H1 (cell line): ENCODE measurements at regions not wholly inside any gene's neighbourhood (a gene's known extent, or its start where the extent isn't known, plus 50 kb on each side); places are given as distances from the start of the nearest gene placed in this dataset.

Source experiments
- CTCF ChIA-PET: fragments of 300-600 bp; sonication (Branson Sonifier 250); formaldehyde crosslinking; loops from one replicate; lab custom pipeline; 2021; ENCODE audit not compliant: partially characterized antibody; lab: Charles Lee
- POLR2A ChIA-PET: fragments of 300-600 bp; sonication (Branson Sonifier 250); formaldehyde crosslinking; loops from one replicate; lab custom pipeline; 2021; ENCODE audit warnings: inconsistent platforms; ENCODE audit not compliant: partially characterized antibody; lab: Charles Lee
- DNase-seq, 2 experiments: peaks; one replicate each; pipeline versions ENCODE4 v3.0.0 to v3.0.0-alpha.2; 2010 to 2022; ENCODE audit warnings: low spot score in 2 of 2, low read depth in 1 of 2, mixed read lengths in 1 of 2
- FAIRE-seq: peaks from 2 replicates; lab custom pipeline; 2011; peaks lifted over from hg19 to GRCh38; lab: Jason Lieb, UNC
- H2AFZ ChIP-seq: 2 replicates; pipeline ENCODE4 v1.8.1; 2012; ENCODE audit warnings: low read length, inconsistent platforms
- H2AK5ac ChIP-seq: 2 replicates; pipeline ENCODE4 v1.6.1; 2013; ENCODE audit warnings: low read depth, low read length
- H2BK120ac ChIP-seq: replicated peaks from 2 replicates; pipeline ENCODE3; 2013; ENCODE audit warnings: low read depth, low read length, inconsistent platforms
- H2BK12ac ChIP-seq: 2 replicates; pipeline ENCODE4 v1.6.1; 2013; ENCODE audit warnings: low read depth, low read length
- H2BK15ac ChIP-seq: 2 replicates; pipeline ENCODE4 v1.6.1; 2013; ENCODE audit warnings: low read length
- H2BK20ac ChIP-seq: 2 replicates; pipeline ENCODE4 v1.6.1; 2013; ENCODE audit warnings: low read length
- H2BK5ac ChIP-seq: 2 replicates; pipeline ENCODE4 v1.6.1; 2013; ENCODE audit warnings: low read depth, low read length
- H3K14ac ChIP-seq: 2 replicates; pipeline ENCODE4 v1.6.1; 2013; ENCODE audit warnings: inconsistent platforms; ENCODE audit not compliant: insufficient read length
- H3K18ac ChIP-seq: 2 replicates; pipeline ENCODE4 v1.6.1; 2013; ENCODE audit warnings: low read length; ENCODE audit errors: extremely low read depth
- H3K23ac ChIP-seq: 2 replicates; pipeline ENCODE4 v1.6.1; 2013; ENCODE audit warnings: inconsistent platforms; ENCODE audit not compliant: insufficient read length
- H3K23me2 ChIP-seq: 2 replicates; pipeline ENCODE4 v1.6.1; 2013; ENCODE audit warnings: low read depth, low read length
- H3K27ac ChIP-seq: 2 replicates; pipeline ENCODE4 v1.6.1; 2011; ENCODE audit warnings: low read depth, low read length, inconsistent platforms
- H3K27me3 ChIP-seq, 4 experiments: replicated peaks in 1 of 4; 1 replicate in 1 of 4; 2 replicates in 3 of 4; pipeline versions ENCODE4 v1.6.1 to v1.8.1; 2011 to 2013; ENCODE audit warnings: low read length in 3 of 4, mild to moderate bottlenecking in 3 of 4, inconsistent platforms in 2 of 4, mixed read lengths in 2 of 4, moderate library complexity in 1 of 4; ENCODE audit not compliant: control insufficient read depth in 3 of 4, insufficient read depth in 3 of 4; ENCODE audit errors: extremely low read depth in 1 of 4
- H3K36me3 ChIP-seq, 4 experiments: 2 replicates each; pipeline versions ENCODE4 v1.6.1 to v1.8.1; 2011 to 2013; ENCODE audit warnings: mild to moderate bottlenecking in 4 of 4, low read length in 3 of 4, moderate library complexity in 2 of 4, control low read depth in 1 of 4, inconsistent platforms in 1 of 4; ENCODE audit not compliant: insufficient read depth in 4 of 4, control insufficient read depth in 2 of 4
- H3K4ac ChIP-seq: replicated peaks from 2 replicates; pipeline ENCODE3; 2013; ENCODE audit warnings: low read length, low read depth, mixed read lengths, inconsistent platforms; ENCODE audit not compliant: insufficient read length
- H3K4me1 ChIP-seq, 4 experiments: replicated peaks in 1 of 4; 1 replicate in 1 of 4; 2 replicates in 3 of 4; pipeline versions ENCODE4 v1.6.1 to v1.8.1; 2011 to 2013; ENCODE audit warnings: low read length in 3 of 4, inconsistent platforms in 2 of 4, mixed read lengths in 1 of 4; ENCODE audit not compliant: insufficient read depth in 4 of 4, control insufficient read depth in 3 of 4
- H3K4me2 ChIP-seq, 2 experiments: 2 replicates each; pipeline versions ENCODE4 v1.6.1 to v1.8.1; 2011 to 2013; ENCODE audit warnings: low read depth in 2 of 2, low read length in 2 of 2, control low read depth in 1 of 2, inconsistent platforms in 1 of 2, mild to moderate bottlenecking in 1 of 2; ENCODE audit not compliant: insufficient read depth in 1 of 2
- H3K4me3 ChIP-seq, 4 experiments: fragments of 200-600, 300-600 bp in 1 of 4; sonication (generic), shearing (Covaris generic), sonication (Bioruptor Twin) in 1 of 4; 2 replicates each; pipeline versions ENCODE4 v1.5.1 to v1.8.1; 2011 to 2016; ENCODE audit warnings: low read length in 4 of 4, low read depth in 3 of 4, control low read depth in 2 of 4, inconsistent platforms in 2 of 4, mild to moderate bottlenecking in 2 of 4, mixed read lengths in 1 of 4, moderate library complexity in 1 of 4; ENCODE audit not compliant: insufficient read depth in 2 of 4; ENCODE audit errors: extremely low read depth in 1 of 4
- H3K56ac ChIP-seq: replicated peaks from 2 replicates; pipeline ENCODE3; 2013; ENCODE audit warnings: low read depth, mild to moderate bottlenecking, mixed read lengths, low read length, inconsistent platforms; ENCODE audit not compliant: insufficient read length
- H3K79me1 ChIP-seq: 2 replicates; pipeline ENCODE4 v1.6.1; 2013; ENCODE audit warnings: low read depth, low read length, control low read depth
- H3K79me2 ChIP-seq, 2 experiments: 2 replicates each; pipeline versions ENCODE4 v1.6.1 to v1.8.1; 2012 to 2013; ENCODE audit warnings: low read length in 2 of 2, mild to moderate bottlenecking in 2 of 2, inconsistent platforms in 1 of 2; ENCODE audit not compliant: insufficient read depth in 2 of 2, control insufficient read depth in 1 of 2
- H3K9ac ChIP-seq, 4 experiments: replicated peaks in 1 of 4; 1 replicate in 1 of 4; 2 replicates in 3 of 4; pipeline versions ENCODE4 v1.6.1 to v1.8.1; 2011 to 2013; ENCODE audit warnings: low read depth in 3 of 4, low read length in 3 of 4, control low read depth in 2 of 4, mild to moderate bottlenecking in 2 of 4, moderate library complexity in 2 of 4, inconsistent platforms in 1 of 4; ENCODE audit errors: extremely low read depth in 1 of 4
- H3K9me3 ChIP-seq, 2 experiments: 2 replicates each; pipeline versions ENCODE4 v1.6.1 to v1.8.1; 2012 to 2013; ENCODE audit warnings: mild to moderate bottlenecking in 2 of 2, moderate library complexity in 2 of 2, control low read depth in 1 of 2, inconsistent platforms in 1 of 2, low read depth in 1 of 2, low read length in 1 of 2, mixed read lengths in 1 of 2; ENCODE audit not compliant: insufficient read depth in 2 of 2
- H4K20me1 ChIP-seq, 2 experiments: replicated peaks in 1 of 2; 2 replicates each; pipeline versions ENCODE3 to v1.8.1; 2011 to 2013; ENCODE audit warnings: inconsistent platforms in 2 of 2, low read length in 2 of 2, mild to moderate bottlenecking in 1 of 2; ENCODE audit not compliant: insufficient read depth in 2 of 2, control insufficient read depth in 1 of 2
- H4K5ac ChIP-seq: 2 replicates; pipeline ENCODE4 v1.6.1; 2013; ENCODE audit warnings: low read length, low read depth, mixed read lengths, inconsistent platforms; ENCODE audit not compliant: insufficient read length
- H4K8ac ChIP-seq: 2 replicates; pipeline ENCODE4 v1.8.0; 2013; ENCODE audit warnings: mild to moderate bottlenecking, moderate library complexity, low read length, inconsistent platforms; ENCODE audit not compliant: insufficient read depth; ENCODE audit errors: extremely low read depth
- H4K91ac ChIP-seq: replicated peaks from 2 replicates; pipeline ENCODE3; 2013; ENCODE audit warnings: low read length, mixed read lengths, inconsistent platforms; ENCODE audit not compliant: insufficient read length
- CEBPB ChIP-seq: IDR thresholded peaks from 2 replicates; pipeline ENCODE4 v1.6.1; 2012; ENCODE audit warnings: low read depth, low read length
- EGR1 ChIP-seq: IDR thresholded peaks from 2 replicates; pipeline ENCODE4 v1.6.1; 2011; ENCODE audit warnings: low read depth, low read length, borderline replicate concordance
- EP300 ChIP-seq, 2 experiments: IDR thresholded peaks; 1 replicate in 1 of 2; 2 replicates in 1 of 2; pipeline ENCODE4 v1.6.1; 2011 to 2012; ENCODE audit warnings: low read depth in 2 of 2, low read length in 2 of 2, mild to moderate bottlenecking in 2 of 2, borderline replicate concordance in 1 of 2, inconsistent platforms in 1 of 2, moderate library complexity in 1 of 2
- GABPA ChIP-seq: IDR thresholded peaks from 2 replicates; pipeline ENCODE4 v1.6.1; 2011; ENCODE audit warnings: mild to moderate bottlenecking, low read length, moderate library complexity, borderline replicate concordance; ENCODE audit not compliant: insufficient read depth
- NRF1 ChIP-seq: IDR thresholded peaks from 2 replicates; pipeline ENCODE4 v1.6.1; 2011; ENCODE audit warnings: mild to moderate bottlenecking, low read depth, low read length, improper control_type of control experiment
- RNF2 ChIP-seq: fragments of 200-900, 300-1000 bp; sonication (generic); IDR thresholded peaks from 2 replicates; pipeline ENCODE4 v1.7.1; 2016; ENCODE audit warnings: borderline replicate concordance, low read depth, mild to moderate bottlenecking, antibody characterized with exemption, low read length; ENCODE audit not compliant: poor library complexity, severe bottlenecking; ENCODE audit errors: missing control alignments
- SP4 ChIP-seq: IDR thresholded peaks from 2 replicates; pipeline ENCODE4 v1.6.1; 2012; ENCODE audit warnings: low read length, inconsistent platforms
- TAF7 ChIP-seq: optimal IDR thresholded peaks from 2 replicates; pipeline ENCODE3; 2011; ENCODE audit warnings: low read depth, mild to moderate bottlenecking, inconsistent platforms, low read length, moderate library complexity, borderline replicate concordance
- YY1 ChIP-seq: IDR thresholded peaks from 2 replicates; pipeline ENCODE4 v1.6.1; 2011; ENCODE audit warnings: low read depth, mild to moderate bottlenecking, low read length
- WGBS, 2 experiments: shearing (Covaris generic) in 1 of 2; methylation state at CpG; one replicate each; pipeline versions ENCODE4 v1.1.6 to v1.1.7; 2013 to 2015; ENCODE audit warnings: low lambda C conversion rate in 2 of 2, mixed read lengths in 2 of 2, inconsistent platforms in 1 of 2, low coverage in 1 of 2, missing lambda C conversion rate in 1 of 2; ENCODE audit not compliant: insufficient replicate concordance in 2 of 2, insufficient coverage in 1 of 2, insufficient read length in 1 of 2; ENCODE audit errors: extremely low coverage in 1 of 2, missing lambda C conversion rate in 1 of 2; 5-methylcytosine and 5-hydroxymethylcytosine counted together
- TF ChIP-seq, protein P1 (sequence below): IDR thresholded peaks from 2 replicates; pipeline ENCODE4 v1.6.1; 2011; ENCODE audit warnings: low read length, improper control_type of control experiment
- TF ChIP-seq, protein P2 (sequence below), 3 experiments: IDR thresholded peaks; 1 replicate in 2 of 3; 2 replicates in 1 of 3; pipeline versions ENCODE4 v1.5.1 to v1.6.1; 2011; ENCODE audit warnings: low read length in 3 of 3, mild to moderate bottlenecking in 3 of 3, inconsistent platforms in 2 of 3, low read depth in 1 of 3, moderate library complexity in 1 of 3; ENCODE audit not compliant: insufficient read depth in 1 of 3; ENCODE audit errors: control extremely low read depth in 1 of 3

DNA sequence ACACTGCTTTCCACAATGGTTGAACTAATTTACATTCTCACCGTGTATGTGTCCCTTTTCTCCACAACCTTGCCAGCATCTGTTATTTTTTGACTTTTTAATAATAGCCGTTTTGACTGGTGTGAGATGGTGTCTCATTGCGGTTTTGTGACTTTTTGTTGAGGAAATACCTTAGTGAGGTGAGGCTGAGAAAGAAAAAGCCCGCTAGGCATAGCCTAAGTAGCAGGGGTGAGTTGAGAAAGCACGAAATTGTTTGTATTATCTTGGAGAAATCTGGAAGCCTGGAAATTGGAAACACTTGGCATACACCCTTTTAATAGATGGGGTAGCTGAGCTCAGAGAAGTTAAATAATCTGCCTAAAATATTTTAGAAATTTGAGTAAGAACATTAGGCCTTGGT, 61.5 kb upstream of the CFAP161 start:
- Histone ChIP-seq H3K27ac (no peak overlapping the region), H3K79me1 (no peaks in the 10 kb centered on the region), H3K4me2 (no peak overlapping the region), H4K20me1 (no peaks in the 10 kb centered on the region), H3K14ac (no peak overlapping the region), H3K36me3 (no peaks in the 10 kb centered on the region), H3K27me3 (no peaks in the 10 kb centered on the region), H2AK5ac (no peak overlapping the region), H4K5ac (no peak overlapping the region), H2AFZ (no peak overlapping the region), H2BK12ac (no peak overlapping the region), H2BK15ac (no peak overlapping the region), H3K18ac (no peak overlapping the region), H3K4ac (no peak overlapping the region), H3K4me3 (no peak overlapping the region), H3K56ac (no peak overlapping the region), H2BK20ac (no peak overlapping the region), H3K23ac (no peak overlapping the region), H3K9ac (no peak overlapping the region), H4K8ac (no peak overlapping the region), H3K9me3 (no peaks in the 10 kb centered on the region), H3K23me2 (no peaks in the 10 kb centered on the region), H3K4me1 (no peaks in the 10 kb centered on the region), H4K91ac (no peak overlapping the region), H3K79me2 (no peaks in the 10 kb centered on the region), H2BK120ac (no peak overlapping the region), H2BK5ac (no peak overlapping the region)
- no peak for FAIRE-seq
- WGBS, 2 experiments = 78% methylated on average over 5 of the region's 5 CpGs; no CpG with 5 or more reads in 1 of the 2 experiments
- ChIA-PET CTCF (interaction anchor here (0.5 to 2.5 kb wide), 2 partner anchors 194 to 301 kb away, joined by 3 to 11 read pairs; no protein-coding TSS in a partner anchor), POLR2A (no interaction called here)
- DNase-seq = no peak
- TF ChIP-seq, protein P1, sequence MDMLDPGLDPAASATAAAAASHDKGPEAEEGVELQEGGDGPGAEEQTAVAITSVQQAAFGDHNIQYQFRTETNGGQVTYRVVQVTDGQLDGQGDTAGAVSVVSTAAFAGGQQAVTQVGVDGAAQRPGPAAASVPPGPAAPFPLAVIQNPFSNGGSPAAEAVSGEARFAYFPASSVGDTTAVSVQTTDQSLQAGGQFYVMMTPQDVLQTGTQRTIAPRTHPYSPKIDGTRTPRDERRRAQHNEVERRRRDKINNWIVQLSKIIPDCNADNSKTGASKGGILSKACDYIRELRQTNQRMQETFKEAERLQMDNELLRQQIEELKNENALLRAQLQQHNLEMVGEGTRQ = no peak
- TF ChIP-seq YY1 (no peak), EGR1 (no peak), SP4 (no peak), RNF2 (no peak), GABPA (no peak), EP300 (IDR thresholded peaks at IDR 0.05; ENCODE audit: borderline replicate concordance in 1 of 2, low read depth in 2 of 2, low read length in 2 of 2) (no peak), TAF7 (no peak), NRF1 (no peak), CEBPB (no peak)
- TF ChIP-seq, protein P2, sequence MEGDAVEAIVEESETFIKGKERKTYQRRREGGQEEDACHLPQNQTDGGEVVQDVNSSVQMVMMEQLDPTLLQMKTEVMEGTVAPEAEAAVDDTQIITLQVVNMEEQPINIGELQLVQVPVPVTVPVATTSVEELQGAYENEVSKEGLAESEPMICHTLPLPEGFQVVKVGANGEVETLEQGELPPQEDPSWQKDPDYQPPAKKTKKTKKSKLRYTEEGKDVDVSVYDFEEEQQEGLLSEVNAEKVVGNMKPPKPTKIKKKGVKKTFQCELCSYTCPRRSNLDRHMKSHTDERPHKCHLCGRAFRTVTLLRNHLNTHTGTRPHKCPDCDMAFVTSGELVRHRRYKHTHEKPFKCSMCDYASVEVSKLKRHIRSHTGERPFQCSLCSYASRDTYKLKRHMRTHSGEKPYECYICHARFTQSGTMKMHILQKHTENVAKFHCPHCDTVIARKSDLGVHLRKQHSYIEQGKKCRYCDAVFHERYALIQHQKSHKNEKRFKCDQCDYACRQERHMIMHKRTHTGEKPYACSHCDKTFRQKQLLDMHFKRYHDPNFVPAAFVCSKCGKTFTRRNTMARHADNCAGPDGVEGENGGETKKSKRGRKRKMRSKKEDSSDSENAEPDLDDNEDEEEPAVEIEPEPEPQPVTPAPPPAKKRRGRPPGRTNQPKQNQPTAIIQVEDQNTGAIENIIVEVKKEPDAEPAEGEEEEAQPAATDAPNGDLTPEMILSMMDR (IDR thresholded peaks at IDR 0.05; ENCODE audit: control extremely low read depth in 1 of 3, insufficient read depth in 1 of 3, low read depth in 1 of 3, low read length in 3 of 3) = no peak
